Hematopoietic multipotent progenitor cell treated with erythropoietin and hydrocortisone succinate and interleukin-3 and kit ligand, for 17 days (in vitro differentiated cells): ENCODE measurements at regions not wholly inside any gene's neighbourhood (a gene's known extent, or its start where the extent isn't known, plus 50 kb on each side); places are given as distances from the start of the nearest gene placed in this dataset.

Experiments
- DNase-seq: peaks from one replicate; pipeline ENCODE4 v3.0.0-alpha.2; 2015; ENCODE audit warnings: low spot score

DNA sequence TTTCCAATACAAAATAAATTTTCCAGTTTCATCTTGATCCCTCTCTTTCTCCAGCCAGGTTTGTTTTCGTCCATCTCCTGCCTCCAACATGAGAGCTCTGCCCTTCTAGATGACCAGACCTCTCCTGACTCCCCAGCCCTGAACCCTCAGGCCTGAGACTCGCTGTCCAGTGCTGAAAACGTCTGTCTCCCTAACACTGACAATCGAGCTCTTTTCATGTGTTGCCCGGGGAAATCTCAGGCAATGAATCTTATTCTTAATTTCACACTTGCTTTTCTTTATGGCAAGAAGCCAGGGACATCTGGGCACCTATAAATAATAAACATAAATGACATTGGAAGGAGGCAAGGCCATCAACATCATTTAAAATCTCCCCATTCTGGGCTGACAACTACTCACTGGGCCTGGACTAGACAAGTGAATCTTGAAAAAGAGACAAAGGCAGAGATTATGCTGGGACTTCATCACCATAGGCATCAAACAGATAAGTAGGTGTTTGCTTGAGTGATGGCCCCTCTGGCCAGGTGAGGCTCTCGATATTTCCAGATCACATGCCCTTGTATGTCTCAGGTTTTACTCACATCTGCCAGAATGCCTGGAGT, 274.5 kb upstream of the B3GAT1 start:
- no peak for DNase-seq

DNA sequence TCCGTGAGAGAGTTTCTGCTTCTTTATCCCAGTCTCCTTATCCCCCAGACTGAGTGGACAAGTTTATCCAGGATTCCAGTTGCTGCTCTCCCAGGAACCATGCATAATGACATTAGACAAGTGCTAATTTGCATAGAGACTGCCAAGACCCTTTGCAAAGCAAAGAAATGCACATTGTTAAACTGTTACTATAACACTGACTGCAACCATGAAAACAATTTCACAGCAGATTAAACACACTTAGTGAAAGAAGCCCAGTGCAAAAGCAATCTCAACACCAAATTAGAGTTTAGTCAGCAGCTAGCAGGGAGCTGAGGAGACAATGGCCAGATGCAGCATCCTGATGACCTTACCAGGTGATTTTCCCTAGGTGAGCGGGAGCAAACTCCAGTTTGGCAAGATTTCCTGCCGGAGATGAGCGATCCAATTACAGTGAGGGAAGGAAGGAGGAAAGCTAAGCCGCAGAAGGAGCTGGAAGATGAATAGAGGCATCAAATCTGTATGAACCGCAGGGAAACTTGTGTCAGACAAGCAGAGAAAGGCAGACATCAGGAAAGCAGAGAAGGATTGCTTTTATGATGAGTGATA, 273.8 kb upstream of the B3GAT1 start:
- no peak for DNase-seq

DNA sequence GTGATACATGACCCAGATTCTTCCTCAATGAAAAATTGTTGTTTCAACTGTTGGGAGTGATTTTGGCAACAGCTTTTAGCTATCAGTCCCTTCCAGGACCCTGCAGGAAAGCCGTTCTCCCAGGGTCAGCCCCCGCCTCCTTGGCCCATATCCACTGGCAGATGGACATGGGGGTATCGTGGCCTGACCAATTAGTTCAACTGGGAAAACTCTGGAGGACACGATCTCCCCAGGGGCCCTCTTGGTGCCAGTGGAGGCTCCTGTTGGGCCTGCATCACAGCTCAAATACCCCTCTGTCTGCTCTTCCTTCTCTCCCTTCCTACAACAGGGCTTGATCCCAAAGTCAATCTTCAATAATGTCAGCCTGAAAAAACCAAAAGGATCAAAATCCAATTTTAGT, 272.5 kb upstream of the B3GAT1 start:
- no peak for DNase-seq

GRCh38 chr11:134683860-134684259, 271.8 kb upstream of the B3GAT1 start:
- no peak for DNase-seq

- DNase-seq = no peak
Observed at GRCh38 chr11:134682577-134682976, 270.5 kb upstream of the B3GAT1 start.

DNA sequence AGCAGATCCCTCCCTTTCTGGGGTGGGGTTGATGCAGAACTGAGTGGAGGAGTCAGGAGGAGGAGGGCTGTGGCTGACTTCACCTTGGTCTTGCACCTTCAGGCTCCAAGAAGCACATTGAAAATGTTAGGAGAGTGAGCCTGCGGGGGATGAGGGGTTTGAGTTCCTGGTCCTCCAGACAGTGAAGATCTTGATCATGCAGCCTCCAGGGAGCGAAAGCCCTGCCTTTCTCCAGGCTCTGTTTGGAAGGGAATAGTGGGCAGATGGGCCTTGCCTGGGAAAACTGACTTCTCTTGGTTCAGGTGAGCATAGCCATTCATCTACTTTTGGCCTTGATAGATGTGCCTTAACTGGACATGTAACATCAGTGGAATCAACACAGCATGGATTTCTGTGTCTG, 267.6 kb upstream of the B3GAT1 start:
- no peak for DNase-seq

DNA sequence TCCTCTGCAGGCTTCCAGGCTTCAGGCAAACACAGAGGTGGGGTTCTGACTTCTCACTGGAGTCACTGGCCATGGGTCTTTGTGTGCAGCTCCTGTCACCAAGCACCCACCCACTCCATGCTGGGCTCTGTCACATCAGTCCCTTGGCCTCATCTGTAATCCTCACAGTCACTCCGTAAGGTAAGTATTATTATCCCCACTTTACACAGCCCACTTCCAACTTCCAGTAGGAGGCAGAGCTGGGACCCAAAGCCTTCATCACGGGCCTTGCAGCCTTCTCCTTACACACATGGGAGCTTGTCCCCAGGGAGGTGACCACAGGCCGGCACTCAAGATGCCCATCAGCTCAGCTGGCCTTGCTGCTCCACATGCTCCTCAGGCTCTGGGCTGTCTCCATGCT, 266.7 kb upstream of the B3GAT1 start:
- DNase-seq = no peak

GRCh38 chr11:134677891-134678551, 266.0 kb upstream of the B3GAT1 start:
- DNase-seq = no peak

DNA sequence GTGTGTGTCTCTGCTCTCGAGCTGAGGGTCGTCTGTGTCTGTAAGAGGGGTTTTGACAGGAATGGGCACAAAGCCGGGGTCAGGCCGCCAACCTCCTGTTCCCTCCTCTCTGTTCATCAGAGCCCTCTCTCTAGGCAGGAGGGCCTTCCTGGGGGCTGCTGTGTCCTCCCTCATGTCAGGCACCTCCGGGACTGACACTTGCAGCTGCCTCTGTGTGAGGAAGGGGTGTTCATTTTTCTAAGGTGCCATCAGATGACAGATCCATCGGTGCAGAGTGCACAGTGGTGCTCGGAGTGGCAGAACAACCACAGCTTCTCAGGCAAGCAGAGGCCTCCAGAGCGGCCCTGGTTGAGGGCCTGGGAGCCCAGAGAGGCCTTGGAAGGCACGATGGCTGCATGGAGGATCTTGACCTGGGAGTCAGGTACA, 265.4 kb upstream of the B3GAT1 start:
- no peak for DNase-seq

- no peak for DNase-seq
Observed at GRCh38 chr11:134676516-134677287, 264.7 kb upstream of the B3GAT1 start.

DNA sequence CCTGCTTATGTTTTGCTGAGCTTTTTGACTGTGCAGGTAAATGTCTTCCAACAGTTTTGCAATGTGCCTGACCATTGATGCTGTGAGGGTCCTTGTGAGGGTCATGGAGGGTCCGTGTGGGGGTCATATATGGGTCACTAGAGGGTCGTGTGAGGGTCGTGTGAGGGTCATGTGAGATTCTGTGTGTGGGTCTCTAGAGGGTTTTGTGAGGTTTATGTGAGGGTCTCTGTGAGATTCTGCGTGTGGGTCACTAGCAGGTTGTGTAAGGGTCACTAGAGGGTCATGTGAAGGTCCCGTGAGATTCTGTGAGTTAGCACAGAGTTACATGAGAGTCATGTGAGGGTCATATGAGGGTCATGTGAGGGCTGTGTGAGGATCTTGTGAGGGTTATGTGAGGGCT, 263.9 kb upstream of the B3GAT1 start:
- no peak for DNase-seq

GRCh38 chr11:134674974-134675373, 262.9 kb upstream of the B3GAT1 start:
- no peak for DNase-seq

DNA sequence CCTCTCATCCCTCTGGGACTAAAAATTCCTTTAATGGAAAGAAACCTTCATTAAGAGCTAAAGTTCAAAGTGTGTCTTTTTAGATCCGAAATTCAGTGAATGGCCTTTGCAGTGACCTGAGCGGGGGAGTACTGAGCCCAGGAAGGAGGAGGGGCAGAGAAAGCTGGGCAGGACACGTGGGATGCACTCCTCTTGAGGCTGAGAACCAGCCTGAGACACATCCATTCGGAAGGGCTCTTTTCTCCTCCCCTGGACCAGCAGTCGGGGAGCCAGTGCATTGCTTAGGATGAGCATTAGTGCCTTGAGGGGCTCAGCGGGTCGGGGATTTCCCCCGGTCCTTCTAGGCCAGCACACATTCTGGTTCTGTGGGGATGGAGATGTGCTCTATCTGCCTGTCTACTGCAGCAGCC, 258.9 kb upstream of the B3GAT1 start:
- DNase-seq = no peak

- no peak for DNase-seq
Observed at GRCh38 chr11:134670247-134670782, 258.3 kb upstream of the B3GAT1 start.

DNA sequence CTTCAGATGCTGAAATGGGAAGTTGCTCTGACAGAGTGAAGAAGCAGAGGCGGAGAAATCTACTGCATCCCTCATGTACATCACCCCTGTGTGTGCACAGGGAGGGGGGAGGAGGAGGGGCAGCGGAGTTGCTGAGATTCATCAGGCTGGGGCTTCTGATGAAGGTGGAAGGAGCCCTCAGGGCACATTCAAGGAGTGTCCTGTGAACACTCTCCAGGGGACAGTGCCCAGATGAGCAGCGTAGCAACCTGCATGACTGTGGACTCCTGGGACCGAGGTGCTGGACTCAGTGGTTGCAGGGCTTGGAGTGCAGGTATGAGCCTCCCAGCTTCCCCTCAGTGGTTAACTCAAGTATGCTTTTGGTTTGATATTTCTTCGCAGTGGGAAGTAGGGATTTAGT, 257.8 kb upstream of the B3GAT1 start:
- no peak for DNase-seq

DNA sequence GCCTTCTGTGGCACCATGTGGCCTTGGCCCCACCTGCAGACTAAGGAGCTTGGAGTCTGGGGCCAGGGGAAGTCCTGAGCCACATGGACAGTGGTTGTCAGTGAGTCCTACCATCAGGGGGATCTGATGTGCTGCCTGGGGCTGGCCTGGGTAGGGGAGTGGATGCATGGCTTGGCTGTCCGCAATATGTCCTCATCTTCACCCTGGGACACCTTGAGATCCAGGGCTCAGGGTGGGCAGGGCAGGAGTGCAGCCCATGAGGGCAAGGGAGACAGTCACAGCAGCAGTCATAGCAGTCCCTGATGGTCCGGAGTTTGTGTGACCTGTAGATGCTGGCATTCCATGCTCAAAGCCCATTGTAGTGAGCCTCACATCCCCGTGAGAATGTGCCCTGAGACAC, 256.8 kb upstream of the B3GAT1 start:
- no peak for DNase-seq

DNA sequence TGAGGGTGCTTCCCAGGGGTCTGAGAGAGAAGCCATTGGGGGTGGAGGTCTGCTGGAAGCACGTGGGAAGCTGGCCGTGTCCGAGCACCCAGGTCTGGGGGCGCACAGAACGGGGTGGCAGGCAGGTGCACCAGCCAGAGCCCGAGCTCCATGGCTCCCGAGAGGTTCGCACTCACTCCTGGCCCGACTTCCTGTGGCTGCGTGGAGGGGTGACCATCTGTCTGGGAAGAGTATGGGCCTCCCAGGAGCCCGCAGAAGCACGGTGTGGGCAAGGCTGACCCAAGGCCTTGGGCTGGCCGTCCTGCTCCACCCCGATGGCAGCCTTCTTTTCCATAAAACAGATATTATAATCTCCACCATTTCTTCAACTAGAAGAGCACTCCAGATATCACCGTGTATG, 256.0 kb upstream of the B3GAT1 start:
- no peak for DNase-seq

- no peak for DNase-seq
Observed at GRCh38 chr11:134667505-134667904, 255.5 kb upstream of the B3GAT1 start.

GRCh38 chr11:134667175-134667500, 255.1 kb upstream of the B3GAT1 start:
- no peak for DNase-seq

GRCh38 chr11:134666273-134667174, 254.5 kb upstream of the B3GAT1 start:
- no peak for DNase-seq

DNA sequence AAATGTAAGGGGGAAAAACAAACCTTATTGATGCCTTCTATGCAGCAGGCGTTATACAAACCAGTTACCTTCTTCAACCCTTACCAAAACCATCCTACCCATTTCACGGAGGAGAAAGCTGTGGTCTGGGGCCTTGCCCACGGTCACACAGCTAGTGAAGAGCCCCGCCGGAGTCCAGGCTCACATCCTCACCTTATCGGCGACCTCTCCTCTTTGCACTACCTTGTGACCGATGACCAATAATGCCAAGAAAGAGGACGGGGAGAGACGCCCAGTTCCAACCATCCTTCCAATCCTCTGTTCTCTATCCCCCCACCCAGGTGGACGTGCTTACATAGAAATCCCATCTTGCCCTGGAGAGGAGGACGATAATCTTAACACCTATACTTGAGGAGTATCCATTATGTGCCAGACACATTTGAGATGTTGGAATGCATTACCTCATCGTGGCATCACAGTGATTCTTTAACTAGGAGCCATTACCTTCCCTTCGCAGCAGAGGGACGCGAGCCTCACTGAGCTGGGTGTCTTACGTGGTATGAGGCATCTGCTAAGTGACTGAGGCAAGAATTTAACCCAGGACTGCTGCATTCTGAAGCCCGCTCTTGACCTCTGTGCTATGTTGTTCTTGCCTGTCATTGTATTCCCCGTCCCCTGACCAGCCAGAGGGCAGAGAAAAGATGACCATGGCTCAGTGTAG, 253.7 kb upstream of the B3GAT1 start:
- DNase-seq = no peak
